Liver (tissue), 7 donors: ENCODE measurements at regions not wholly inside any gene's neighbourhood (a gene's known extent, or its start where the extent isn't known, plus 50 kb on each side); places are given as distances from the start of the nearest gene placed in this dataset.

Experiments
- DNase-seq: peaks from one replicate; pipeline ENCODE4 v3.0.0-alpha.2; 2017; ENCODE audit warnings: low spot score
- H3K27ac ChIP-seq, 2 donors: one replicate each; pipeline ENCODE4 v1.7.0; 2013; ENCODE audit warnings: inconsistent platforms in 2 of 2, low read length in 2 of 2, control low read depth in 1 of 2, low read depth in 1 of 2, mild to moderate bottlenecking in 1 of 2
- H3K27me3 ChIP-seq, 4 donors: one replicate each; pipeline versions ENCODE4 v1.6.1 to v1.7.0; 2013; ENCODE audit warnings: low read length in 3 of 4, inconsistent platforms in 1 of 4, mild to moderate bottlenecking in 1 of 4, moderate library complexity in 1 of 4; ENCODE audit not compliant: control insufficient read depth in 4 of 4, insufficient read depth in 4 of 4
- H3K36me3 ChIP-seq, 4 donors: one replicate each; pipeline versions ENCODE4 v1.6.1 to v1.7.0; 2013; ENCODE audit warnings: low read length in 3 of 4, mild to moderate bottlenecking in 3 of 4, low read depth in 1 of 4, moderate library complexity in 1 of 4; ENCODE audit not compliant: control insufficient read depth in 4 of 4, insufficient read depth in 3 of 4
- H3K4me1 ChIP-seq, 4 donors: one replicate each; pipeline versions ENCODE4 v1.6.1 to v1.7.0; 2013; ENCODE audit warnings: low read length in 3 of 4, mild to moderate bottlenecking in 3 of 4, moderate library complexity in 1 of 4; ENCODE audit not compliant: control insufficient read depth in 4 of 4, insufficient read depth in 4 of 4
- H3K4me3 ChIP-seq, 3 donors: one replicate each; pipeline versions ENCODE4 v1.6.1 to v1.7.0; 2013; ENCODE audit warnings: low read length in 3 of 3, control low read depth in 1 of 3, low read depth in 1 of 3, mild to moderate bottlenecking in 1 of 3
- H3K9ac ChIP-seq, 2 donors: one replicate each; pipeline ENCODE4 v1.7.0; 2013; ENCODE audit warnings: low read length in 2 of 2, mild to moderate bottlenecking in 2 of 2, moderate library complexity in 2 of 2, control low read depth in 1 of 2, low read depth in 1 of 2
- H3K9me3 ChIP-seq, 4 donors: one replicate each; pipeline versions ENCODE4 v1.6.1 to v1.7.0; 2013; ENCODE audit warnings: low read length in 3 of 4; ENCODE audit not compliant: control insufficient read depth in 4 of 4
- EGR1 ChIP-seq, 2 donors: IDR thresholded peaks; 2 replicates each; pipeline ENCODE4 v1.6.1; 2016 to 2018; ENCODE audit warnings: antibody characterized with exemption in 2 of 2, low read depth in 2 of 2
- FOXA1 ChIP-seq: IDR thresholded peaks from 2 replicates; pipeline ENCODE4 v1.6.1; 2016; ENCODE audit warnings: antibody characterized with exemption
- FOXA2 ChIP-seq: IDR thresholded peaks from 2 replicates; pipeline ENCODE4 v1.6.1; 2016; ENCODE audit warnings: antibody characterized with exemption
- GABPA ChIP-seq, 2 donors: IDR thresholded peaks in 1 of 2; conservative IDR thresholded peaks in 1 of 2; 2 replicates each; pipeline ENCODE4 v1.6.1; 2016; ENCODE audit warnings: antibody characterized with exemption in 2 of 2, mild to moderate bottlenecking in 1 of 2, moderate library complexity in 1 of 2
- HNF4A ChIP-seq, 2 donors: conservative IDR thresholded peaks; 2 replicates each; pipeline ENCODE4 v1.6.1; 2016; ENCODE audit warnings: antibody characterized with exemption in 2 of 2, mild to moderate bottlenecking in 2 of 2
- JUND ChIP-seq, 2 donors: IDR thresholded peaks; 2 replicates each; pipeline ENCODE4 v1.6.1; 2016; ENCODE audit warnings: antibody characterized with exemption in 2 of 2
- RAD21 ChIP-seq, 2 donors: IDR thresholded peaks; 2 replicates each; pipeline ENCODE4 v1.6.1; 2016; ENCODE audit warnings: antibody characterized with exemption in 2 of 2, mild to moderate bottlenecking in 2 of 2
- RXRA ChIP-seq, 2 donors: IDR thresholded peaks; 2 replicates each; pipeline ENCODE4 v1.6.1; 2017 to 2018; ENCODE audit warnings: antibody characterized with exemption in 2 of 2, mild to moderate bottlenecking in 1 of 2
- YY1 ChIP-seq: IDR thresholded peaks from 2 replicates; pipeline ENCODE4 v1.6.1; 2016; ENCODE audit warnings: antibody characterized with exemption, mild to moderate bottlenecking
- WGBS: extraction: QIAGEN DNeasy Blood & Tissue Kit; methylation state at CpG from one replicate; pipeline ENCODE4 v1.1.7; 2013; 5-methylcytosine and 5-hydroxymethylcytosine counted together
- TF ChIP-seq, protein P1 (sequence below): IDR thresholded peaks from 2 replicates; pipeline ENCODE4 v1.6.1; 2016; ENCODE audit warnings: antibody characterized with exemption
- TF ChIP-seq, protein P2 (sequence below): IDR thresholded peaks from 2 replicates; pipeline ENCODE4 v1.6.1; 2016; ENCODE audit warnings: antibody characterized with exemption
- TF ChIP-seq, protein P3 (sequence below): IDR thresholded peaks from 2 replicates; pipeline ENCODE4 v1.6.1; 2016; ENCODE audit warnings: antibody characterized with exemption, mild to moderate bottlenecking
- TF ChIP-seq, protein P4 (sequence below): IDR thresholded peaks from 2 replicates; pipeline ENCODE4 v1.6.1; 2016; ENCODE audit warnings: antibody characterized with exemption
- donor health status: healthy.
- donor health status: healthy.
- donor health status: healthy.
- donor health status: healthy.

DNA sequence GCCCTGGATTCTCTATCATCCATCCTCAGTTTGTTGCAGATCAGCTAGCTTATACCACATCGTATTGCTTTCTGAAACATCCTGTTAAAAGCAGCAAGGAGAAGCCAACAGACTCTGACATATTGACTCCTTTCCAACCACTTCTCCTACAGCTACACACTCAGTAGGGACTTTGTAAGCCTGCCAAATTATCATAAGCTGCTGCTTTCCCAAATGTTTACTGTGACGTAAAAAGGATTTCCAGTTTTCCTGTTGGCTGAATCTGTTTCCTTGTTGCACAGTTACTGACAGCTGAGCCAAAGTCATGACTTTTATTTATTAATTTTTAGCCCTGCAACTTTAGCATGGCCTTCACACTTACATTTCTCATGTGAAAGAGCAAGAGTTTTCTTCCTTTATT is 294.3 kb downstream of the KCNJ3 start (continued):
- TF ChIP-seq, protein P1, sequence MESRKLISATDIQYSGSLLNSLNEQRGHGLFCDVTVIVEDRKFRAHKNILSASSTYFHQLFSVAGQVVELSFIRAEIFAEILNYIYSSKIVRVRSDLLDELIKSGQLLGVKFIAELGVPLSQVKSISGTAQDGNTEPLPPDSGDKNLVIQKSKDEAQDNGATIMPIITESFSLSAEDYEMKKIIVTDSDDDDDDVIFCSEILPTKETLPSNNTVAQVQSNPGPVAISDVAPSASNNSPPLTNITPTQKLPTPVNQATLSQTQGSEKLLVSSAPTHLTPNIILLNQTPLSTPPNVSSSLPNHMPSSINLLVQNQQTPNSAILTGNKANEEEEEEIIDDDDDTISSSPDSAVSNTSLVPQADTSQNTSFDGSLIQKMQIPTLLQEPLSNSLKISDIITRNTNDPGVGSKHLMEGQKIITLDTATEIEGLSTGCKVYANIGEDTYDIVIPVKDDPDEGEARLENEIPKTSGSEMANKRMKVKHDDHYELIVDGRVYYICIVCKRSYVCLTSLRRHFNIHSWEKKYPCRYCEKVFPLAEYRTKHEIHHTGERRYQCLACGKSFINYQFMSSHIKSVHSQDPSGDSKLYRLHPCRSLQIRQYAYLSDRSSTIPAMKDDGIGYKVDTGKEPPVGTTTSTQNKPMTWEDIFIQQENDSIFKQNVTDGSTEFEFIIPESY: no peak

DNA sequence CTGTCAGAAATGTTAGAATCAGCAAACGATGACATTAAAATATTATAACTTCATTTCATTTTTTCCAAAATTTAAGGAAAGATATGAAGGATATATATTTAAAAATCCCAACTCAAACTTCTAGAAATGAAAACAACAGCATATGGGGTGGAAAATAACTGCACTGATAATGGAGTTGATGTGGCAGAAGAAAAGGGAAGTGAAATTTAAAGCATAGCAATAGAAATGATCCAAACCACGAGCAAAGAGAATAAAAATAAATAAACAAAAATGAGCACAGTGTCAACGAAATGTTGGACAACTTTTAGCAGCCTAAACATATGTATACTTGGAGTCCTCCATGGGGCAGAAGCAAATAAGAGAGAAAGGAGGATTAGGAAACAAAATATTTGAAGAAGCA is 280.2 kb downstream of the KCNJ3 start:
- TF ChIP-seq GABPA (IDR thresholded peaks at IDR 0.05 in 1 of 2, conservative IDR thresholded peaks at IDR 0.05 in 1 of 2) (no peak), JUND (IDR thresholded peaks at IDR 0.05) (no peak), RAD21 (IDR thresholded peaks at IDR 0.05) (no peak), YY1 (no peak), EGR1 (IDR thresholded peaks at IDR 0.05; ENCODE audit: low read depth in 2 of 2) (no peak), HNF4A (conservative IDR thresholded peaks at IDR 0.05) (no peak), RXRA (IDR thresholded peaks at IDR 0.05) (no peak), FOXA1 (no peak)
- TF ChIP-seq, protein P2, sequence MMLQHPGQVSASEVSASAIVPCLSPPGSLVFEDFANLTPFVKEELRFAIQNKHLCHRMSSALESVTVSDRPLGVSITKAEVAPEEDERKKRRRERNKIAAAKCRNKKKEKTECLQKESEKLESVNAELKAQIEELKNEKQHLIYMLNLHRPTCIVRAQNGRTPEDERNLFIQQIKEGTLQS: no peak
- TF ChIP-seq, protein P3, sequence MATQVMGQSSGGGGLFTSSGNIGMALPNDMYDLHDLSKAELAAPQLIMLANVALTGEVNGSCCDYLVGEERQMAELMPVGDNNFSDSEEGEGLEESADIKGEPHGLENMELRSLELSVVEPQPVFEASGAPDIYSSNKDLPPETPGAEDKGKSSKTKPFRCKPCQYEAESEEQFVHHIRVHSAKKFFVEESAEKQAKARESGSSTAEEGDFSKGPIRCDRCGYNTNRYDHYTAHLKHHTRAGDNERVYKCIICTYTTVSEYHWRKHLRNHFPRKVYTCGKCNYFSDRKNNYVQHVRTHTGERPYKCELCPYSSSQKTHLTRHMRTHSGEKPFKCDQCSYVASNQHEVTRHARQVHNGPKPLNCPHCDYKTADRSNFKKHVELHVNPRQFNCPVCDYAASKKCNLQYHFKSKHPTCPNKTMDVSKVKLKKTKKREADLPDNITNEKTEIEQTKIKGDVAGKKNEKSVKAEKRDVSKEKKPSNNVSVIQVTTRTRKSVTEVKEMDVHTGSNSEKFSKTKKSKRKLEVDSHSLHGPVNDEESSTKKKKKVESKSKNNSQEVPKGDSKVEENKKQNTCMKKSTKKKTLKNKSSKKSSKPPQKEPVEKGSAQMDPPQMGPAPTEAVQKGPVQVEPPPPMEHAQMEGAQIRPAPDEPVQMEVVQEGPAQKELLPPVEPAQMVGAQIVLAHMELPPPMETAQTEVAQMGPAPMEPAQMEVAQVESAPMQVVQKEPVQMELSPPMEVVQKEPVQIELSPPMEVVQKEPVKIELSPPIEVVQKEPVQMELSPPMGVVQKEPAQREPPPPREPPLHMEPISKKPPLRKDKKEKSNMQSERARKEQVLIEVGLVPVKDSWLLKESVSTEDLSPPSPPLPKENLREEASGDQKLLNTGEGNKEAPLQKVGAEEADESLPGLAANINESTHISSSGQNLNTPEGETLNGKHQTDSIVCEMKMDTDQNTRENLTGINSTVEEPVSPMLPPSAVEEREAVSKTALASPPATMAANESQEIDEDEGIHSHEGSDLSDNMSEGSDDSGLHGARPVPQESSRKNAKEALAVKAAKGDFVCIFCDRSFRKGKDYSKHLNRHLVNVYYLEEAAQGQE: no peak
- TF ChIP-seq, protein P4, sequence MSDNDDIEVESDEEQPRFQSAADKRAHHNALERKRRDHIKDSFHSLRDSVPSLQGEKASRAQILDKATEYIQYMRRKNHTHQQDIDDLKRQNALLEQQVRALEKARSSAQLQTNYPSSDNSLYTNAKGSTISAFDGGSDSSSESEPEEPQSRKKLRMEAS: no peak
- DNase-seq: no peak
- WGBS: 69% methylated on average over 3 of the region's 3 CpGs
- no peaks in the 10 kb centered on the region for H3K36me3 ChIP-seq
- no peaks in the 10 kb centered on the region for H3K27me3 ChIP-seq
- H3K4me1 ChIP-seq: no peaks in the 10 kb centered on the region
- H3K9ac ChIP-seq: no peak overlapping the region
- no peak overlapping the region for H3K4me3 ChIP-seq
- peaks cover 0 to 2% (median 0%) of the 10 kb centered on the region in 4 donors for H3K9me3 ChIP-seq
- no peak overlapping the region for H3K27ac ChIP-seq

DNA sequence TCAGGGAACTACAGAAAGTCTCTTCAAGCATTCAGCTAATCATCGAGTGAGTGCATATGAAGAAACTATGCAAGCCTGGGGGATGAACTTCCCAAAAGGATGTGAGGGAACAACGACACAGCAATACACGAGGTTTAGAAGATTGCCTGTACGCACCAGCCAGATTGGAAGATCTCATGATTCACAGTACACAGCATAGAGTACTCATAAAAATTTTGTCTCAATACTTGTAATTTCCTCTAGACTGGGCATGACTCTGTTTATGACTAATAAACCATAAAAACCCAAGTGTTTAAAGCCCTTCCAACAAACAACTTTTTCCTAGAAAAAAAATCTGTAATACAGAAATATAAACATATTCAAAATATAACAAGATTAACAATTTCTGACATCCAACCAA is 279.7 kb downstream of the KCNJ3 start:
- no peak for TF ChIP-seq FOXA2
- no peak for TF ChIP-seq EGR1 (IDR thresholded peaks at IDR 0.05; ENCODE audit: low read depth in 2 of 2)
- TF ChIP-seq HNF4A (conservative IDR thresholded peaks at IDR 0.05): no peak
- DNase-seq: no peak
- no peaks in the 10 kb centered on the region for H3K27me3 ChIP-seq
- H3K36me3 ChIP-seq: no peaks in the 10 kb centered on the region
- no peak overlapping the region for H3K4me3 ChIP-seq
- no peak overlapping the region for H3K27ac ChIP-seq
- no peak overlapping the region for H3K9ac ChIP-seq
- H3K9me3 ChIP-seq: peaks cover 0 to 2% (median 0%) of the 10 kb centered on the region in 4 donors
- H3K4me1 ChIP-seq: no peaks in the 10 kb centered on the region
- whole genome bisulfite sequencing: 81% methylated on average over 4 of the region's 4 CpGs
